NCI-H2029 (cell line): ENCODE measurements at regions not wholly inside any gene's neighbourhood (a gene's known extent, or its start where the extent isn't known, plus 50 kb on each side); places are given as distances from the start of the nearest gene placed in this dataset.
A peak's percentile ranks its signal among the peaks of the same experiment; 100 is the strongest.

Experiments
- DNase-seq: peaks from one replicate; lab custom pipeline; 2025; lab: John Stamatoyannopoulos, UW

DNA sequence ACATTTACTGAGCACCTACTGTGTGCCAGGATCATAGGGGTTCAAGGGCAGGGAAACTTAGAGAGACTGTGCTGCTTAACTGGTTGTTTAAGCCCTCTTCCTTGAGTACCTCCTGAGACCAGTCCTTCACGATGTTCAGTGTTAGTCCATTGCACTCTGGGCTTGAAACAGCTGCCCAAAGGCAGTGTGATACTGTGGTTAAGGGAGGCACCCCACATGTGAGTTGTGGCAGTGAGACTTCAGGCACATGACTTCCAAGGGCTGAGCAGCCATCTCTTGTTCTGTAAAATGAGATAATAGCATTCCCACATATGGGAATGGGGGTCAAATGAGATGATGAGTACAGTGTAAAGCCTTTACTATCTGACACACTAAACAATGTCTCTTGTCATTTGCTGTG, 75.1 kb downstream of the LINGO1 start:
- no peak for DNase-seq

DNA sequence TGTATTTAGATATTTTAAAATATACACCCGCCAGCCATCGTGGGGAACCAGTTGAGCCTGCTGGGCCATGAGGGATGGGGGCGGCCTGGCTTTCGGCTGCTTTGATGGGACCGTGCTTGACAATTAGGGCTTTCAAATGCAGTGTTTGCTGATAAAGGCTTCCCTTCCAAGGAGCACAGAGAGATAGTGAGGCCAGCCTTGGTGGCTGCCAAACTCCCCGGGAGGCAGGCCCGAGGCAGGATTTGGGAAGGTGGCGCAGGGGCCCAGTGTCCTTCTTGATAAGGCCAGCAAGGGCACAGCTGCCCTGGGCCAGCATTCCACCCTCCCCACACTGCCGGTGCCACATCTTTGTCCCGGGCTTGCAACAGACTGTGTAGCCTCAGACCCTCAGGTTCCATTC, 75.6 kb downstream of the LINGO1 start:
- DNase-seq: no peak

DNA sequence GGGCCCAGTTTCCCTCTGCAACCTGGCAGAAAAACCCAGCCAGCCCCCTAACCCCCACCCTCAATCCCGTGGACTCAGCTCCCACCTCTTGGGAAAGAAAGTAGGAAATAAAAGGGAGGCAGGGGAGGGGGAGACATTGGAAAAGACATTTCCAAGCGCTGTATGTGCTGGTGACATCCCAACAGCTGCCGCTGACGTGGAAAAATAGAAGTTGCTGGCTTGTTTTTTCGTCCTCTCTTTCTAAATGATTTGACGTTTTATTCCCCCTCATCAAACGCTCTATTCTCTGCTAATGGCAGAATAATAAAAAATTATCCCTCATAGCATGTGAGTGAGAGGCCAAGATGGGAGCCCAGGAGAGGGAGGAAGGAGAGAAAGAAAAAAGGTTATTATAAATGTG, 76.1 kb downstream of the LINGO1 start:
- DNase-seq: no peak

DNA sequence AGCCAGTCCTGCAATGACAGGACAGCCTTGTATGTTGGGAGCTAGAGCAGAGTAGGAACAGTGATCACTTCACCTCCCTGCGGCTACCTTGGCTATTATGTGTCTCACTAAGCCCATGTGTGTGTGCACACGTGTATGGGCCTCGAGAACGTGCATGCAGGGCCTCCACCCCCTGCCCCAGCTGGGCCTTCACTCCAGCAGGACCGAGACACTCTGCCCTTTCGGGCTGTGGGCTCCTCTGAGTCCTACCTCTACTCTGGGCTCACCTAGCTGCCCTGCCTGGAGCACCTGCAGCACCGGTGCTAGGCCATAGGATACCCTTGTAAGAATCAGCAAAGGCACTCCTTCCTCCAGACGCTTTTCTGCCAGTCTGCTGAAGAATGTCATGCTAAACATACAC, 77.5 kb downstream of the LINGO1 start:
- no peak for DNase-seq

DNA sequence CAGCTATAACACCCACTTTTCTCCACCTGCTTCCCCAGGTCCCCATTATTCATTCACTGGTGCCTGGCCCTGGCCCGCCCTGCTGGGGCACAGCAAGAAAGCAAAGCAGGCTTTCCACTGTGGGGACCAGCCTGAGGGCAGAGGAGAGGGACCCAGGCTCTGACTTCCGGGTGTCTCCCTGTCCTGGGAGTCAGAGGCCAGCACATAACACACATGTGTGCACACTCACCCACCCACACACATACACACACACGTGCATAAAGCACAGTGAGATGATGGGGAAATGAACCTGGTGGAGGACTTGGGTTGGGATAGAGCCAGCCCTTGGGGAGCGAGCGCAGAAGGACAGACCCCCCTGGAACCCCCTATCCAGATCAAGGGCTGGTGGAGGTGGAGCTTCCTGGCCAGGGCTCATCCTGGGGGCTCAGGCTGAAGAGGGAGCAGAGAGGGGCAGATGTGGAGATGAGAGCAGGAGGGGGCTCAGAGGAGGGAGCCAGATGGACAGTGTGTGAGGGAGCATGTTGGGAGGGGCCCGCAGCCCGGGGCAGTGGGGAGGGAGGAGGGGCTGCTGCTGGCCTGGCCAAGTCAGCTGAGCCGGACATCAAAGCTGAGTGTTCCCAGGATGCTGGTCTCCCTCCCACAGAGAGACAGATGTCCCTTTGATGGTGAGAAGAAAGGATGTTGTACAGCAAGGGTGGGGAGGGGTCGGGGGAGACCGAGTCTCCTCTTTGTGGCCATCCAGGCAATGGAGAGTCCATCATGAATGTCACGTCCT, 78.2 kb downstream of the LINGO1 start:
- no peak for DNase-seq

DNA sequence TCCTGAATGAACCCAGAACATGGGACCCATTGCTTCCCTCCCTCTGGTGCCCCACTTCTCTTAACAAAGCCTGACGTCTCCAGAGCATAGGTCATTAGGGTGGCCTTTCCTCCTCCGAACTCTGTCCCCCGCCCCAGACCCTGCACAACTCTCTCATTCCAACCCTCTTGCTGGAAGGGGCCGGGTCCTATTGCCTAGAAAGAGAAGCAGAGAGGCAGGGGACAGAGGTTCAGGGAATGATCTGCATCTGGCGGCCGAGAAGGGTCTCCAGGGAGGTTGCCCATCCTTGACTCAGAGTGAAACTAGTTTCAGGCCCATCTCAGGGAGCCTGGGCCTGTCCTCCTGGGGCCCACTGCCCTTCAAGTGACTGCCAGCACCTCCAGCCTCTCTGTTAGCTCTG, 79.0 kb downstream of the LINGO1 start:
- no peak for DNase-seq

DNA sequence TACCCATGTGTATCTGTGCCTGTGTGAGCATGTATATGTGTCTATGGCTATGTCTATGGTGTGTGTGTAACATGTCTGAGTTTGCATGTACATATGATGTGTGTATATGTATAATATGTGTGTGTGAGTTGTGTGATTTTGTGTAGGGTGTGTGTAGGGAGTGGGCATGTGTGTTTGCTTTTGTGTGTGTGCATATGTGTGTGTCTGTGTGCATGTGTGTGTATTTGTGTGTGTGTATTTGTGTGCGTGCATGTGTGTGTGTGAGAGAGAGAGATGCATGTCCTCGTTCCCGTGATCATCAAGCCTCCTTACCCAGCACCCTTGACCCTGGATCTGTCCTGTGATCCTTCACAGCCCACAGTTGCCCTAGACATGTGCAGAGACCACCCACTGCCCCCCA, 79.5 kb downstream of the LINGO1 start:
- DNase-seq: no peak

DNA sequence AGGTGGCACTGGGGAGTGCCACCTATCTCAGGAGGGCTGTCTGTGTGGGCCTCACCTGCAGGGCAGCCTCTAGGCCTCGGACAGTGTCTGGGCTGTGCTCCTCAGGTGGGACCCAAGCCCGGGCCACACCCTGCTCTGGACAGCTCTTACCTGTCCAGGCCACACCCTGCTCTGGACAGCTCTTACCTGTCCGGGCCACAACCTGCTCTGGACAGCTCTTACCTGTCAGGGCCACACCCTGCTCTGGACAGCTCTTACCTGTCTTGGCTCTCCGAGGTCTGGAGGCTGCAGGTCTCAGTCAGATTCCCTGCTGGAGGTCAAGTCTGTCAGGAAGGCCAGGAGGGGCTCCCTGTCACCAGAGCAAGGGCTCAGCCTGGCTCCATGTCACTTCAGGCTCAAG, 80.6 kb downstream of the LINGO1 start:
- no peak for DNase-seq

DNA sequence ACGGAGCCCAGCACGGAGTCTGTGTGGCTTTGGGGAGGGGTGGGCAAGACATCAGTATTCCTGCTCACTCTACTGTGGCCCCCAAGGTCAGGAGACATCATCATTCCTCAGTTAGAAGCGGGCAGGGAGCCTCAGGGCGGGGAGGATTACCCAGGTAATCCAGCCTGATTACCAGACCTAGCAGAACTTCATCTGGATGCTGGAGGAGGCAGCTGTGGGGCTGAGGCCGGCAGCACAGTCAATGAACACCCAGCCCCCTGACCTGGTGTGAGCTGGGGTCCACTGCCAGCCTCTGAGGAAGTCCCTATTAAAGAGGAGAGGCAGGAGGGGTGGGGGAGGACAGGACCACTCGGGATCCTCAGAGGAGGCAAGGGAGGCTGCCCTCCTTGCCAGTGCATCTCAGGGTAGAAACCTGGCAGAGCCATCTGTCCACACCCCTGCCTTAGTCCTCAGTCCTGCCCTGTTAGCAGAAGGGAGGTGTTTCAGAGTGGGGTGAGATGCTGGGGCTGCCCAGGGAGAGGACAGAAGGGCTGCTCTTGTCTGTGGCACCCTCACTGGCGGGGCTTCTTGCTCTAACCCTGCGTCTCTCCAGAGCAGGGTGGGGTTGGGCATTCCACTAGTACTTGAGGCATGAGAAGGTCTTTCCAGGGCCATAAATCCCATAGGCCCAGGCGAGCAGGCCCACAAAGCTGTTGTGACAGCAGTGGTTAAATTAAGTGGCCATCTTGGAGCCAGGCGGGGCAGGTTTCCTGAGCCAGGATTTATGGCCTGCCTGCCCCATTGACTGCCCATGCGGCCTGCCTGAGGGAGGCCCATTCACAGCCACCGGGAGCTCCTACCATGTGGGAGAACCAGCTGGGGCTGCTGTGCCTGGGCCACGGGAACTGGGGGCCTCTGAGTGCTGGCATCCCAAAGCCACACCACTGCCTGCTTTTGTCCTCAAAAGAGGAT, 82.1 kb downstream of the LINGO1 start:
- no peak for DNase-seq

DNA sequence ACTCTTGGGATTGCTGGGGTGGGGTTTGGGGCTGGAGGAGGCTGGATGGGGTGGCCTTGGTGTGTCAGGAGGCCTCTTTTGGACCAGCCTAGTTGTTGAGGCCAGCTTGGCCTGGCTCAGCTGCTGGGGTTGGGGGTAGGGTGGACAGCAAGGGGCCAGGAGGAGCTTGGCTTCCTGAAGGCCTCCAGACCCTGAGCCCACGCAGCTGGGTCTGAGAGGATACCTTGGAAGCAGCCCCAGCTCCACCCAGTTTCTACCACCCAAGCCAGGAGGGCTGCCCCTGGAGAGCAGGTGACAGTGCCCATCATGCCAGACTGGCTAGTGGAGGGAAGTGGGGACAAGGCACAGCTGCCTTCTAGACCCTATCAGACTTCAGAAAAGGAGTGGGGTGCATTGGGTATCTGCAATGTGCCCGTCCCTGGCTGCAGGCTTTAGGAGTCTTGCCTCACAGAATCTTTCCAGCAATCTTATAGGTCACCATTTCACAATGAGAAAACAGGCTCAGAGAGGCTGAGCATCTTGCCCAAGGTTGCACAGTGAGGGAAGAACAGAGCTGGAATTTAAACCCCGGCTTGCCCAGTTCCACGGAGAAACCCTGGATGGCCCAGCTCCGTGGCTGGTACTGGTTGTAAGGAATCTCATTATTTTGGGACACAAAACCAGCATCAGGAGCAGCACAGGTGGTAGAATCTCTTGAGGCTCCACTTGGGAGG, 83.0 kb downstream of the LINGO1 start:
- DNase-seq: no peak

DNA sequence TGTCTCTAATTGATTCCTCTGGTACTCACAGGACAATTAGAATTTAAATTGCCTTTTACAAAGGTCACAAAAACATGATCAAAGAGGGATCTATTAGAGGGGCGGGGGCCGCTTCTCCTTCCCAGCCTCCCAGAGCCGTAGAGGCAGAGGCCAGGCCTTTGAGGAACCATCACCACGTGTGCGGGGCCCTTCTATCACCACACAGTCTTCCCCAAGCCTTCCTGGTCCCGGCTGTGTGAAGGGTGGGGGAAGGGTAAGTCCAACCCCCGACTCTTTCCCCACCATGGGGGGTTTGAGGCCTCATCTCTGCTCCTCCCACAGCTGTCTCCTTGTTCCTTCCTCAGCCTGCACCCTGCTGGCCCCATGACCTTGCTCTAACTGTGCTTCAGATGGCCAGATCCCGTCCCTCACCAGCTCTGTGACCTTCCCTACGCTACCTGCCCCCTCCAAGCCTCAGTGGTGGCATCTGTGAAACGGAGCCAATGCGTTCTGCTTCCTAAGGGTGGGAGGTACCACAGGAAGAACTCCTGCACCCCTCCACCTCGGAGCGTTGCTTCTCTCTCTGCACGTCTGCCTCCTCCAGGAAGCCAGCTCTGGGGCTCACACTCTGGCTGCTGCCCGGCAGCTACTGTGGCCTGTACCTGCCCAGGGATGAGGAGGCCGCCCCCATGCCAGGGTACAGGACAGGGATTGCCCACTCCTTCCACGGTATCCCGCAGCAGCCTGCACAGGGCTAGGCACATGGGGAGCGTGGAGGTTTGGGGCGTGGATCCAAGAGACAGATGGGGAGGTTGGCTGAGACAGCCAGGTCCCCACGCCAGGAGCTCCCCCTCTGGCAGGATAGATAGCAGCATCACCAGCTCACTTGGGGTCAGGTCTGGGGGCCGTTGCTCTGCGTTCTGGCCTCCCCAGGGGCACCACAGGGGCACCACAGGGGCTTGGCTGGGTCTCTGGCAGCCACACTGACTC, 83.8 kb downstream of the LINGO1 start:
- no peak for DNase-seq

DNA sequence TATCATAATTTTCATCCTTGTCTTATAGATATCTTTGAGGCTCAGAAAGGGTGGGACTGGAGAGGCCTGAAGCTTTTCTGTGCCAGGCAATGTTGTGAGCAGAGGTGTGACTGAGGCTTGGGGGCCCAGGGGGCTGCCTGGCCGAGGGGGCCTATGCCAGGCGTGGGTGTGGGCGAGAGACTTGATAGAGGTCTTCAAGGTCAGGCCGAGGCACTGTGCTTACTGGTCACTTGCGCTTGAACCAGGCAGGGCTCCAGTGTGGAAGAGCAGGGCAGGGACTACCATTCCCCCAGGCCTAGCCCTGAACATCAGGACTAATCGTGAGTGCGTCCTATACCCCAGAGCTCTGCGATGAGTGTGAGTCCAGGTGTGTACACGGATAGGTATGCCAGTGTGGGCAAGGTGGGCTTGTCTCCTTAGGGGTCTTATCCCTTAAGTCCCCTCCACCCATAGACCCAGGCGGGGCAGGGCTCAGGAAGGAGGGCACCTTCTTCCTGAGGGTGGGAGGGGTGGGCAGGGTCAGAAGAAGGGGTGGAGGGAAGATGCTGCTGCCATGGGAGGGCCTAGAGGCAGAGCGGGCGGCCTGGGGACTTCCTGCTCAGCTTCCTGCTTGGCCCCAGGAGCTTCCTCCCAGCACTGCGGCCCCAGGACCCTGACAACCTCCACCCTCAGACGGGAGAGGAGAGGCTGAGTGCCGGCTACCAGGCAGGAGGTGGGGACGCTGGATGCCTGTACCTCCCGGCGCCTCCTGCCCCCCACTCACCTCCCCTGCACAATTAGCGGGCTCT, 84.7 kb downstream of the LINGO1 start:
- DNase-seq: no peak

DNA sequence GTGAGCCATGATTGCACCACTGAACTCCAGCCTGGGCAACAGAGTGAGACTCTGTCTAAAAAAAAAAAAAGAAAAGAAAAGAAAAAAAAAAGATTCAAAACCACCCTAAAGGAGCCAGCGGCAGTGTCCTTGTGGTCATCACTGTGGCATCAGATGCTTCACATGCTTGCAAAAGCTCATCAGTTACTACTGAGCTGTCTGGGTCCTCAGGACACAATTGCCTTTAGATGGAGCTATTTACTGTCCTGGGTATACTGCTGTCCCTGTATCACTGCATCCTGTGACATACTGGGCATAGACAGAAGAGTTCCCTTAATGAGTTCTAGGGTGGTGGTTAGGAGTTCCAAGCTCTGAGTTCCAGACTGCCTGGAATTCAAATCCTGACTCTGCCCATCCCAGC, 85.8 kb downstream of the LINGO1 start:
- DNase-seq: no peak

DNA sequence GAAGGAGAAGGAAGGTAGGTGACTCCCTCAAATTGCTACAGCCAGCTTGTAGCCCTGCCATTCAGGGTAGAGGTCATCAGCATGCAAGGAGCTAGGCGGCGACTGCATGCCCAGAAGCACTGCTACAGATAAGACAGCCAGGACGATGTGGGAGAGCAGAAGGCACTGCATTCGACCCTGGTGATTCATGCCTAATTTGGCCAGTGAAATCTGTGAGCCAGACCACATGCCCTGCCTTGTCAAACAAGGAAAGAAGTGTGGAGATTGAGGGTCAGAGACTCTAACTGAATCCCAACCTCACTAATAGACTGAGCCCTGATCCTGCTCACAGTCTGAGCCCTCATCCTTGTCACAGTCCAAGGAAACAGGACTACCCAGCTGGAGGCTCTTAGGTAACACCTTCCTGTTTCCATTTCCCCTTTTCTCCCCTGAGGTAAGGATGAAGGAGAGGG, 86.6 kb downstream of the LINGO1 start:
- DNase-seq: no peak

DNA sequence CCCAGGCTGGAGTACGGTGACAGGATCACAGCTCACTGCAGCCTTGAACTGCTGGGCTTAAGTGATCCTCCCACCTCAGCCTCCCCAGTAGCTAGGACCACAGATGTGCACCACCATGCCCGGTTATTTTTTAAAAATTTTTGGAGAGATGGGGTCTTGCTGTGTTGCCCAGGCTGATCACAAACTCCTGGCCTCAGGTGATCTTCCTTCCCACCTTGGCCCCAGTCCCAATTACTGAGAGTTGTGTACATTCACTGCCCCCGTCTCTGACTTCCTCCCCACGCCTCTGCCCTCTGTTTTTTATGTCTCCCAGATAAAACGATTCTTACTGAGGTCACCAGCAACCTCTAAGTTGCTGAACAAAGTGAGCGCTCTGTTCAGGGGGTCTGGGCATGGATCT, 87.7 kb downstream of the LINGO1 start:
- no peak for DNase-seq

DNA sequence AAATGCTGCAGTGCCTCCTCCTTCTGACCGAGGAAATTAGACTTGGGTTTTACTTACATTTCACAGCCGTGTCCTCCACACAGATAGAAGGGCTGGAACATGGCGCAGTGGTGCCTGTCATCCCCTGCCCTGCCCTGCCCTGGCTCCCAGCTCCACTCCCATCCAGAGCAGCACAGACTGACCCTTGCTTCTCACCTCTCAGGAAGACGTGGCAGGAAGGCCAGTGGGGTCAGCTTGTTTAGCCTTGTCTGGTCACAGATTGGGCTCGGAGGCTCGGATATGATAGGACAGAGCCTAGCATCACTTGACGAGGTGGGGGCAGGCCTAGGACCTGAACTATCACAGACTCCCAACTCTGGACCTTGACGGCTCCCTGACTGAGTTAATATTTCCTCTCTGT, 88.5 kb downstream of the LINGO1 start:
- no peak for DNase-seq

DNA sequence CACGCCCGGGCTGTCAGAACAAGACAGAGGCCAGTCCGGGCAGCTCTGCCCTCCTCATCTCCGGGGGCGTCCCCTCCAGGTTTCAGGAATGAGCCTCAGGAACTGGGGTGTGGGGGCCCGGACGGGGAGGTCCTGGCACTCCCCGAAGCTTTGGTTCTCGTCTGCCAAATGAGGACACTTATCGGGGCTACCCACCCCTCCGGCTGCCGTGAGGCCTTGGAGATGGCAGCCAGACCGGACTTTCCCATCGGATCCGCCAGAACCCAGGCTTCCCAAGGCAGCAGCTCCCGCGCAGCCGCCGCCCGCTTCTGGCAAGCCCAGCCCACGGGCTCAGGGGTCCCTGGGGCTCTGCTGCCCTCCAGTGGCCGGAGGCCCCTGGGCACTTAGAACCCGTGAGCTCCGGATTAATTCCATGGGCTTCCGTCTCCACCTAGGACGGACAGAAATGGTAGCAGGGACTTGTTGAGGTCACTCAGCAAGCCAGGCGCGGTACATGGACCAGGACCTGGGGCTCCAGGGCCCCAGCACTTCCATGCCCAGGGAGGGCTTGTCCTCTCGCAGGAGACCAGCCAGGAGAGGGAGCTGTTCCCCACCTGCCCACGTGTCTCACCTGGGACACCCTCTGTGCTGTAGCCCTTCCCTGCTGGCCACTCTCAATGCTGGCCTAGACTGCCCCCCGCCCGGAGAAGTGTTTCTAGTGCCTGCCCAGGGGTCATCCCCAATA, 89.4 kb downstream of the LINGO1 start:
- DNase-seq: peak; percentile 47

DNA sequence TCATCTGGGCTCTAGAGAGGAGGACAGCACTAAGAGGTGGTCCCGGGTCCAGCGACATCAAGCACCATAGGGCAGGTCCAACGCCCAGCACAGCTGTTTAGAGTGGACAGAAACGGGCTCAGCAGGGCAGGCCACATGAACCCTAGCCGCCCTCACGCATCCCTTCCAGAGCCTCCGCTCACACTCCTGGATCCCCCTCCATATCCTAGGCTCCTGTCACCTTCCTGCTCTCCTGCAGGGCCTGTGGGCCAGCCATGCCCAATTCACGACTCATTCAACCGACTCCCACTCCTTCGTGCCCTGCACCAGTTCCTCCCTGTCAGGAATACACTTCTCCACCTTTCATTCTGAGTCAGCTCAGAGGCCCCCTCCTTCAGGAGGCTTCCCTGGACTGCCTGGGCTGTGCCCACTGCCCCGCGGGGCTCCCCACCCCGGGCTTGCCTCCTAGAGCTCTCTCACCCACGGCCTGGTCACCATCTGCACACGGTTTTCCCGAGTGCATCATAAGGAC, 90.2 kb downstream of the LINGO1 start:
- DNase-seq: no peak

DNA sequence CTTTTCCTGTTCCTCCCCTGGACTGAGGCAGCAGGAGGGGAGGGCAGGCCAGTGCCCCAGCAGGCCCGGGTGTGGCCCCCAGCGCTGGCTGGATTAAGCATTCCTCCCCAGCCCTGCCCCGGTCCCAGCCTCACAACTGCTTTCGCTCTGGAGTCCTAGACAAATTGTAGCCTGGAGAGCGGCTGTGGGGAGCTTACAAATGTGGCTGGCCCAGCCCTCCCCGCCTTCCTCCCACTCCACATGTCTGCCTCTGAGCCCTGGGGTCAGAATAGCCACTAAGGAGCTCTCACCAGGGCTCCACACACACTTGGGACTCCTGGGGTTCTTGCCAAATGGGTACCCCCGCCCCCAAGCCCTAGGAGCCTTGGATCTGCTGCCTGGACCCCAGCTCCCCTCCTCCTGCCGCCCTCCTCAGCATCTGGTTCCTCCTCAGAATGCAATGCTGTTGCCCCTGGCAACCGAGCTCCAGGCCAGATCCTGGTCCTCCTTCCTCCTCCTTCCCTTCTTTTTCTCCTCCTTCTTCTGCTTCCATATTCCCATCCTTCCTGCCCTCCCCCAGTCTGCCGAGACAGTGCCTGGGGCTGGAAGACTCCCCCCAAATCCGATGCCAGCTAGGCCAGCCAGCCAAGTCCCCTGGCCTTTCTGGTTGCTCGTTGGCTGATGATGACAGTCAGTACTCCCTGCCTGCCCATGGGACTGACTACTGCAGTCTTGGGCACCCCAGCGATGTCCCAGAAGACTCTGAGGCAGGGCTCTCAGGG, 91.1 kb downstream of the LINGO1 start:
- no peak for DNase-seq
